HG03060 (cell line): ENCODE measurements at regions not wholly inside any gene's neighbourhood (a gene's known extent, or its start where the extent isn't known, plus 50 kb on each side); places are given as distances from the start of the nearest gene placed in this dataset.
"Not testable (repeated sequence)": the region's sequence is repeated elsewhere in the genome, so short reads cannot be mapped to it uniquely, and the experiment has no call there.

ENCODE experiments used
- ATAC-seq: cut with Tn5 transposase; IDR thresholded peaks from one replicate; pipeline ENCODE4 v1.9.1; 2021; ENCODE audit warnings: low read depth, moderate number of reproducible peaks; ENCODE audit not compliant: unreplicated experiment

DNA sequence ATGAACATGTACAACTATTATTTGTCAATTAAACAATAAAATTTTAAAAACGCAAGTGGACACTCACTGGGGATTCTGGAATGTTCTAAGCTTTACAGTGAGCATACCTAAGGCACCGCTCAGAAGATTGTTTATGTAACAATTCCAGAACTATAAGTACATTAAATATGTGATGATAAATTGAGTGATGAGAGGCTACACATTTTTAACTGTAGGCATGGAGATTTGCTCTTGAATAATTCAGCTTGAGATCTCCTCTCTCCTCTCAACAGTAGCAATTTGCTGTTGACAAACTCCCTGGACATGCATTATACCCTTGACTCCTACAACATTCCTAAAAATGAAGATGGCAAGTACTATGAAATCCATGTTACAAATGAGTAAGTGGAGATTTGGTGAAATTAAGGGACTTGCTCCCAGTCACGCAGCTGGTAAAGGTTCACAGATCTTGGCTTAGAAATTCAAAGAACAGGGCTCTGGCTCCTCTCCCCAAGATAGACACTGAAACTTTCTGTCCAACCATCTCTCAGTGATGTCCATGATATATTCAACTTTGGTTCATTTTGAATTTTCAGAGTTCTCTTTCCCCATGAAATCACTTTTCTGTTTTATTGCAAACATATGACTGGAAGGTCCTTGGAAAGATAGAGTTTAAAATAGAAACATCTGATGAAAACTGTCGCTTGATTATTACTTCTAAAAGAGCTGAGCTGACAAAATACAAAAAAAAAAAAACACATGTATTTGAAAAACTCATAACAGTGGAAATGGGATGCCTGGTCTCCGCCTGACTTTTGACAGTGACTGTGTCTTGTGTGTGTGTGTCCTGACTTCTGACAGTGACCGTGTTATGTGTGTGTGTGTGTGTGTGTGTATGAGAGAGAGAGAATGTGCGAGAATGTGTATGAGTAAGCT, 488.3 kb downstream of the TNS3 start:
- no peak for ATAC-seq

DNA sequence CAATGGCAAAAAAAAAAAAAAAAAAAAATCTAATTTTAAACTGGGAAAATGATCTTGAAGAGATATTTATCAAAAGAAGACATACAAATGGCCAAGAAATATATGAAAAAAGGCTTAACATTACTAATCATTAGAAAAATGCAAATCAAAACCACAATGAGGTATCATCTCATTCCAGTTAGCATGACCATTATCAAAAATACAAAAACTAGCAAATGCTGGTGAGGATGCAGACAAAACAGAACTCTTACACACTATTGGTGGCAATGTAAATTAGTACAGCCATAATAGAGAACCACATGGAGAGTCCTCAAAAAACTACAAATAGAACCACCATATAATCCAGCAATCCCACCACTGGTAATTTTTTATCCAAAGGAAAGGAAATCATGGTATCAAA, 489.6 kb downstream of the TNS3 start:
- ATAC-seq: no peak

DNA sequence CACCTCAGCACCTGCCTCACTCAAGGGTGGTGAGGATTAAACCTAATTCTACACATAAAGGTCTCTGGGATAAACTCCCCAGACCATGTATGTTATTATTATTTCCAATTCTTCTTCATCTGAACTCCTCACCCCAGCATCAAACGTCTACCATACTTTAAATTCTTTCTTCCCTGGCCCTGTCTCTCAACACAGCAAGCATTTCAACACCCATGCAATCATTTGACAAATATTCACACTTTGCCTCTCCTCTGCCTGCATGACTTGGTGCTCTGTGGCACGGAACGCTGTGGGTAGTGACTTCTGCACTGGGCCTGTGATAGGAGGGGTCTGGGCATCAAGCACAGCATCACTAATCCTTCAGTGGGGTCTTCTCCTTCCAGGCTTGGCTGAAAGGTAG, 490.8 kb downstream of the TNS3 start:
- ATAC-seq: no peak

DNA sequence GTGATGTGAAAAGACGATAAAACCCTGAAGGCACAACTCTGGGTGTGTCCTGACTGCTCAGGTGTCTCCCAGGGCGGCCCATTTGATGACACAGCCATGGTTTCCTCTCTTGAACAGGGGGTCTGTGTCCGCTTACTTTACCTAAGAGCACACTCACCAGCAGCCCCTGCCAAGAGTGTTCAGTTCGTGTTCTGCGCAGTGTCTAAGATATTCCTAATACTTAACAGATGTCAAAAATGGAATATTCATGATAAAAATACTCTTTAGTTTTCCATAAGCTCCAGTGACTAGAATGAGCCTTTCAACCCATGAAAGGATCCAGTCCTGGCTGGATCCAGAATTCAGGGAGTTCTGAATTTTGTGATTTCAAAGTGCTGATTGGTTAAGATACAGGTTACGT, 492.4 kb downstream of the TNS3 start:
- ATAC-seq: no peak

DNA sequence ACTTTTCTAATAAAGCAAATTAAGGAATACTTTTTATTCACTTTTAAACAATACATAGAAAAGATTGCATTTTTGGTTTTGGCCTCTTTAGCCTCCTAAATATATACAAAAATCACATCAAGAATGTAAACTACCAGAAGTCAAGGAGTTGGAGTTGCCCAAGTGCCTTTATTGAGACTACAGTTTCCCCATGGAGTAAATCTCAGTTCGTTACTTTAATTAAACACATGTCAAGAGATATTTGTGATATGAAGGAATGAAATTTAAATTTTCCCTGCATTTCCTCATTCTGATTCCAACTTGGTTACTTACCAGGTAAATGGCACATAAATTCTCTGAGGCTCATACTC, 492.9 kb downstream of the TNS3 start:
- ATAC-seq: no peak

DNA sequence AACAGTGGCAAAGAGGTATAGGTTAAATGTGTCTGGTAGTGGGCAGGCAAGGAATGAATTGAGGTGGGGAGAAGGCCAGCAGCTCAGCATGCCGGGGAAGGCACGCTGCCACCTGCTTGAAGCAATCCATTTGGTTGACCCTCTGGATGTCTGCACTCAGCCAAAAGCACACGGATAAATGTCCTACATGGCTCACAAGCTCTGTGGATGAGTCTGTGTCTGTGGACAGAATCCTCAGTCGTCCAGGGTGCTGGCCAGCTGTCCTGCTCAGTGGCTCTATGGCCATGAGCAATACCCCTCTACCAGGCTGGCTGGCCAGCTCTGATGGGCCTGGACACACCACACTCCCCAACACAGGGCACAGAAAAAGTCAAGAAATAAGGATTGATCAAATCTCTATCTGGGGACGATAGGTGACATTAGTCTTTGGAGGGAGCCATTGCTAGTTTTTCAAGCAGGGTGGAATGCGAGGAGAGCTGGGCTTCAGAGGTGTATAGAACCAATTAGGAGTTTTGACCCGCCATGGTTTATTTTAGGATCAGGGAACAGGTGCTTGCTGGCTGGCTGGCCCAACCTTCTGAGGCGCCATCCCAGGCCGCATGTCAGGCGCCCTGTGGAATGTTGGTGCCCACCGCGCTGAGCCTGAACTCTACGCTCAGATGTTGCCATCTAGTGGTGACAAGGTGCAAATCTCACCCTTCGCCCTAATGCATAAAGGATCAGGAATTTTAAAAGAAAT, 493.4 kb downstream of the TNS3 start:
- no peak for ATAC-seq

DNA sequence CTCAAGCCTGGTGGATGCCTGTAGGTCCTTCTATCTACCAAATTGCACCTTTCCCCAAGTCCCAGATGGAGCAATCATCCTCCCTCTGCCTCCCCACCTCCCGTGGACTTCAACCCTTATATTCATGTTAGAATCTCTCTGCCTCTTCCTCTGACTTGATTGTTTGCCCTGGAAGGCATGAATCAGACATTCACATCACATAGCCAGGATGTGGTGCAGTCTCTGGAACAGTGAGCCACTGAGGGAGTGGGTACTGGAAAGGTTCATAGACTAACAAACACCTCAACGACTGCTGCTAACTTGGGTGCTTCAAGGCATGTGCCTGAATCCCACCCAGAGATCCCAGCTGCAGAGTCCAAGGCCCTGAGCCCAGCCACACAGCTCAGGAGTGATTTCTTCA, 494.0 kb downstream of the TNS3 start:
- no peak for ATAC-seq

DNA sequence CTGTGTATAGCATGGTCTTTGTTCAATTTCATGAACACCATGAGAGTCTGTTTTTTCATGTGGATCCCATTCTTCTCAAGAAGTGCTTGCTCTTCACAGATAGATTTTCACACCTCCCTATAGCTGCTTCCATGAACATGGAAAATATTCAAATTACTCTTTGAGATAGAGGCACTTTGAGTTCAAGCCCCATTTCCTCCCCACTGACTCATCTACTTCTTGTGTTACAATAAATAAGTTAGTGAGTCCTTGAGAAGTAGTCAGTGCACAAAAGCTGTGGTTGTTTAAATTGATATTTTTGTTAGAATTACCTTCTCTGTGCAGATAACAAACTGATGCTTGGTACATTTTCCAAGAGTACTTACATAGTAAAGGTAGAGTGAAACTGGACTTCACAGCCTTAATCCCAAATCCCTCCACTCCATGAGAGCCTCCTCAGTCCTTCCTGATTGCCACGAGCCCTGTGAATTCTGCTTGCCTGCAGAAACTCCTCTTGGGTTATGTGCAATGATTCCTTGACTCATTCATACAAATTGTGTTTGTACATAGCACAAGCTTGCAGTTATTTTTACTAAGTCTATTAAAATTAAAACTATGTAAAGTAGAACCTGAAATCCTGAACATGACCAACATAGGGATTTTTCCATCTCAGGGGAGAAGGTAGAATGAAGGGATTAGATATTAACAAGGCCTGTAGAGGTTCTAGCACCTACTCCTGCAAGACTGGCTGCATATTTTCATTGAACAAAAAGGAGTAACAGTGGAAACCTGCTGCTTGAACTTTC, 496.2 kb downstream of the TNS3 start:
- no peak for ATAC-seq

DNA sequence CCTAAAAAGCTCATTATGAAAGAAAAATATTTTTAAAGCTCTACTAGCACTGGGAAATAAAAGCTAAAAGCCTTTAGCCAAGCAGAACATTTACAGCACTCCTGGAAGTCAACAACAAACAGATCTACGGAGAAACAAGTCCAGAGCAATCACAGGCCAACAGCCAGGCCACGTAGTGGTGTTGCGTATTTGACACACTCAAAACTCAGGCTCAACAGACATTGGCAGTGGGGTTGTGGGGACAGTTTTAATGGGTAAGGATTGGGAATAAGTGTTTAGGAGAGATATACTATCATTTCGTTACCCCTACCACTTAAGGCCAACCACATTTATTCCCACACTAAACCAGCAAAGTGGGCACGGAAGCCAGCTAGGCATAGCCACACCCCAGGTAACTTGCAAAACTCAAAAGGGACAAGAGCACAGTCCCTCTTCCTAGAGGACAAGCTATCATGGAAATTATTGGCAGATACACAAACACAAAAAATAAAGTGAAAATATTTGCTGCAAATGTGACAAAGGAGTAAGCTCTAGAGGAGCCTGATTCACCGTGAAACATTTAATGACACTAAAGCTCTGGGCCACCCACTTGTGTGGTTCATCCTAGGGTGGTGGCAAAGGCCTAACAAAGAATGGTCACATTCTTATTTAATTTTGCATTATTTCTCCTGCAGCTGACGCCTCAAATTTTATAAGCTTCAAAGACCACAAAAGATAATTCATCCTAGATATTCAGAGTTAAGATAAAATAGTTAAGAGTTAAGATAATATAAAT, 498.2 kb downstream of the TNS3 start:
- no peak for ATAC-seq

DNA sequence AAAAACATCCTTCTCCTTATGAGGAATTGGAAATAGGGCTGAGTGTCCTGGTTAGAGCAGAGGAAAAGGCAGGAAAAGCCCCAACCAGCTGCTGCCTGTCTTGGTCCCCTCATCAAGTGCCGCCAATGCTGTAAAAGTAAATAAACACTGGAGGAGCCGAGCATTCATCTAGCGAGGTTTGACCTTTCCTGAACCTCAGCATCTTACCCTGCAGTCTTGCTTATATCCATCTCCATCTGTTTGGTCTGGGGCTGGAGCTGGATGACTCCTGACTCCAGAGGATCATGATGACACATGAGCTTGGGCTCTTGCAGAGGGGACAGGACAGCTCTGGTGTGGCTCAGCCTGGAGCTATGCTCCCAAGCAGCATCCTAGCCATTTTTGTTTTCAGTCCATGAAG, 501.1 kb downstream of the TNS3 start:
- ATAC-seq: no peak

DNA sequence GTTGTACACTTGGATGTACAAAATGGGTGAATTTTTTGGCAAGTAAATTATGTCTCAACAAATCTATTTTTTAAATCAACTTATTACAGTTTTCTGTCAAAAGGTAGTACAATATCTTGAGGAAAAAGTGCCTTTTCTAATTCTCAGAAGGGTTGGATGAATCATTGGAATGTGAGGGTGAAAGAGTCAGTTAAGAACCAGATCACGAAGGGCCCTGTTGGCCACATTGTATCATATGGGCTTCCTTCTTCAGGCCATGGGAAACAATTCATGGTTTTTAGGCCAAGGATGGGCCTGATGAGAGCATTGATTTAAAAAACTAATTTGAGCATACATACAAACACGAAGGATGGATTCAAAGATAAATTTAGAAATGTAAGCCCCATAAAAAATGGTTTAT, 503.7 kb downstream of the TNS3 start:
- ATAC-seq: no peak

DNA sequence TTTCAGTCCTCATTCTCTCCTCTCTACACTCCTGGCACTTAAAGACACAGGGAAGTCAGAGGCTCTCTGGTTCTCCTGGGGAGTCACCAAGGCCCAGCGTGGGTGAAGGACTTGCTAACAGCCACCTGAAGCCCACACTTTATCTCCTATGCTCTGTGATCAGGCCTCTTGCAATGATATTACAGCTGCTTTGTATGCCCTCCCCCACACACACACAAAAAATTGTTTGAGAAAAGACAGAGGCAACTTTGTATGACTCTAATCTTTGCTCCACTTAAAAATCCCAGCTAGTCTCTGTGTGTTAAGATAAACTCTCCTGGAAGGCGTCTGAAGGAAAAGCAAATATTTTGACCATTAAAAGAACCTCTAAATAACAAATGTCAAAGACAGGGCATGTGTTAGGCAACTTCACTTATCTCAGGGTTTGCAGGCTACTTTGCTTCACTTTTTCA, 507.2 kb downstream of the TNS3 start:
- no peak for ATAC-seq

DNA sequence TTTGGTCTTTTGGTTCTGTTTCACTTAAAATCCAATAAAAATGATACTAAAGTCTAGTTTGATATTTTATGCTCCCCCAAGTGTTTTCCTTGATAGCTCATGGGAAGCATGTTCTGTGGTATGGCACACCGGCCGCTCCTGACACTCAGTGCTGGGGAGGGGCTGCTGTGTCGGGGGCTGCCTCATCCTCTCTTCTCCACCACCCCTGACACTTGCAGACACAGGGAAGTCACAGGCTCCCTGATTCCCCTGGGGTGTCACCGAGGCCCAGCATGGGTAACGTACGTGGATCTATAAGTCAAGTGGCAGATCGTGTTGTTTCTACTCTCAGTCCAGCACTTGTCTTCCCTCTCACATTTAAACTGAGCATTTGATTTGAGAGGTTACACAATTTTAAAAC, 508.6 kb downstream of the TNS3 start:
- no peak for ATAC-seq

DNA sequence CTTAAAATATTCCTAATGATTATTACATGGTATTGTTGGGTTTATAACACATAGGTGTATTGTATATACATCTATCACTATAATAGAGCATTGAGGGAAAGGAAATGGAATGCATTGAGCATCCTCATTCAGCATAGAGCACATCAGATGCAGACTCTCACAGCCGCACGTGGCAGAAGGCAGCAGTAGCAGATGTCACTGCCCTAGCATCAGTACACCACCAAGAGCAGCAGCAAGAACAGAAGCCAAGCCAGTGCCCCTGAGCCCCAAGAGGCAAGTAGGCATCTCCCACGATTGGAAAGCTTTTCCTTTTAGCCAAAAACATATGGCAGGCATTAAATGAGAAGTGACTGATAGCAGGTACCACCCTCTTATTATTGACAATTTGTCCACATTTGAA, 510.0 kb downstream of the TNS3 start:
- no peak for ATAC-seq

DNA sequence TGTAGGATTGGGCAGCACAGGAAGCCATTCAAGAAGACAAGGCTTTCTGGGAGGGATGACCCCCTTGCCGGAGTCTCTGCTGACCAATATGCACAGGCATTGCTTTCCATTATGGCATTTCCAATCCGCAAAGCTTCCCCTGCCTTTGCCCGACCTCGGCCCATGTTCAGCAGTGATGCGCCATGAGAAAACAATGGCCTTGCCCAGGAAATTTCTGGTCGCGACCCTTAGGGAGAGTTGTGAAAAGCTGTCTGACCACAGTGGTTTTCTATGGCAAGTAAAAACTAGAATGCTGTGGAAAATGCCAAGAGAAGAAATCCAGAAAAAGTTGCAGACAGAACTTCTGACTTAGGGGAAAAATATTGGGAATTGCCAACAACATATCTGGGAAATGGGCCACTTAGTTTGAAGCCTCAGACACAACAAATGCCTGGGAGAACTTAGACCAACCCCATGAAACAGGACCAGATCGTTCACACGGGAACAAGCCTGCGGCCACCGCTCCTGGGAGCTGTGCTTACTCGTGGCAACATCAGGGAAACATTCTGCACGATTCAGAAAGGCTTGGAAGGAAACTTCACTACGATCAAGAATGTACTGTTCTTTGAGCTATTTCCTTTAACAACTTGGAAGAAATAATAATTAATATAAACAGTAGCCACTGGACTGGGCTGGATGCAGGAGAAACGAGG, 512.4 kb downstream of the TNS3 start:
- ATAC-seq: no peak

DNA sequence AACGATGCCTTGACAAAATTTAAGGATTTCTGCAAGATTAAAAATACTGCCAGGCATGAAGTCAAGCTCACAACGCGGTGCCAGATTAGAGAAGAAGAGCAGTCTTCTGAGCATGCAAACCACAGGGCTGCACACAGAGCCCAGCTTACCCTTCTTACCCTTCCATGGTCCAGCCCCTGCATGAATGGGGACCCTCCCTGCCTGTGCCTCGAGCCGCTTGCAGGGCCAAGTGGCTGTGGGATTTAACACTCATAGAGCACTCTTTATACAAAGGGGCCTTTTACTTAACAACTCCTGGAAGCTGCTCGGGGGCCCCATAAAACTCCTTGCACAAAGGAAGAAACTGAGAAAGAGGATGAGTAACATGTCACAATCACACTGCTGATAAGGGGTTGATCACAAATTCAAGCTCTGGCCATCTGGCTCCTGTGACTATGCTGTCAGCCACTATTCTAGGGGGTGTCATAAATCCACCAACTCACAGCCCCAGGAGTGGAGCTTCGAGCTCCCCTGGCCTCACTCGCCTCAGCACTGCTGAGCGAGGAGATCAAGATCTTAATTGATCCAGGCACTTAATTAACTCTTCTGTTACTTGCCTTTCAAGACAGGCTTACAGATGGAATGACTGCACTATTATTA, 514.8 kb downstream of the TNS3 start:
- no peak for ATAC-seq

DNA sequence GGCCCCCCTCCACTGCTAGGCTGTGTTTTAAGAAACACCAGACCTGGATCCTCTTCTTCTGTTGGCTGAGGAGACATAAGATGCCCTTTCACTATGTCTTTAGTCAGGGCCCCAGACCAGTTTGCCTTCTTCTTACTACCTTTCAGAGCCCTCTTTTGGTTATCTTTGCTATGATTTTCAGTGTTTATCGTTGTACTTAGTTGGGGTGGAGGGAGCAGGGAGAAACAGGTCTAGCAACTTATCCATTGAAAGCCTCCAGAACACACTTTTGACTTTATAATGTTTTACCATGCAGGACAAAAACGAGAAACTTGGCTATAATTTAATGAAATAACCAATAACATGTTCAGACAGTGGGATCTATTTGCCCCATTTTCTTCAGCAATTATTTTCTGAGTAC, 525.2 kb downstream of the TNS3 start:
- no peak for ATAC-seq

DNA sequence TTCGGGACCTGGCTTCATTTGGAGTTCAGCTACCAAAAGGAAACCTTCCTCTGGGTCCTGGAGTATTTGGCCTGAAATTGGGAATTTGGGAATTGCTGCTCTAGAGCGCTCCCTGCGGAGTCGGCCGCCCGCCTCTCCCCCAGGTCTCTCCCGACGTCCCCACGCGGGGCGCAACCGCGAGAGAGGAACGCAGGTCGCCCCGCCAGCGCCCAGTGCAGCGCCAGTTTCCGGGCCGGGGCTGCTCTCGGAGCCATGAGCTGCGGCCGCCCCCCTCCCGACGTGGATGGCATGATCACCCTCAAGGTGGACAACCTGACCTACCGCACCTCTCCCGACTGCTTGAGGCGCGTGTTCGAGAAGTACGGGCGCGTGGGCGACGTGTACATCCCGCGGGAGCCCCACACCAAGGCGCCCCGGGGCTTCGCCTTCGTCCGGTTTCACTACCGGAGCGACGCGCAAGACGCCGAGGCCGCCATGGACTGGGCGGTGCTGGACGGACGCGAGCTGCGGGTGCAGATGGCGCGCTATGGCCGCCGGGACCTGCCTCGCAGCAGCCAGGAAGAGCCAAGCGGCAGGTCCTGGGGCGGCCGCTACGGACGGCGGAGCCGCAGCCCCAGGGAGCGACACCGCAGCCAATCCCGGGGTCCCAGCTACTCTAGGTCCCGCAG, 529.2 kb downstream of the TNS3 start:
- ATAC-seq: not testable (repeated sequence)

DNA sequence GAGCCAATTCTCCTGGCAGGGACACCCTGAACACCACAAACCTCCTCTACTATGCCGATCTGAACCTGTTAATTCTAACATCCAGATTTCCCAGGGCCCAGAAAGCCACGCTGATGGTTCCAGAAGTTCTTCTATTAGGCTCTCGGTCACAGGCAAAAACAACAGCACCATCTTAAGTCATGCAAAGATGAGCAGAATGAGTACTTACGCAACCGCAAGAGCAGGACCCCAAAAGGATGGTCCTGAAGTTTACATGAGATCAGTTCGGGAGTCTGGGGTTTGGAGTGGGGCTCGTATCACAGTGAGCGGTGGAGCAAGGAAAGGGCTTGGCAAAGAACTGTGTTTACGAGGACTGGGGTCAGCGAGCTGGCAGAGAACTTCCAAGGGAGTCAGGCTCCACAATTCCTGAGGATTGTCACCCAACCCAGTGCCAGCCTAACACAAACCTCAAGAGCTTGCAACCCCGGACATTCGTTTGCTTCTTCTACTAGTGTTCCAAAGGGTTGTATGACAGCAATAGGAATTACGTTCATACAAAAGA, 532.6 kb downstream of the TNS3 start:
- no peak for ATAC-seq
